ENCODE measurements at regions not wholly inside any gene's neighbourhood (a gene's known extent, or its start where the extent isn't known, plus 50 kb on each side); places are given as distances from the start of the nearest gene placed in this dataset.

- TF ChIP-seq, protein P1, sequence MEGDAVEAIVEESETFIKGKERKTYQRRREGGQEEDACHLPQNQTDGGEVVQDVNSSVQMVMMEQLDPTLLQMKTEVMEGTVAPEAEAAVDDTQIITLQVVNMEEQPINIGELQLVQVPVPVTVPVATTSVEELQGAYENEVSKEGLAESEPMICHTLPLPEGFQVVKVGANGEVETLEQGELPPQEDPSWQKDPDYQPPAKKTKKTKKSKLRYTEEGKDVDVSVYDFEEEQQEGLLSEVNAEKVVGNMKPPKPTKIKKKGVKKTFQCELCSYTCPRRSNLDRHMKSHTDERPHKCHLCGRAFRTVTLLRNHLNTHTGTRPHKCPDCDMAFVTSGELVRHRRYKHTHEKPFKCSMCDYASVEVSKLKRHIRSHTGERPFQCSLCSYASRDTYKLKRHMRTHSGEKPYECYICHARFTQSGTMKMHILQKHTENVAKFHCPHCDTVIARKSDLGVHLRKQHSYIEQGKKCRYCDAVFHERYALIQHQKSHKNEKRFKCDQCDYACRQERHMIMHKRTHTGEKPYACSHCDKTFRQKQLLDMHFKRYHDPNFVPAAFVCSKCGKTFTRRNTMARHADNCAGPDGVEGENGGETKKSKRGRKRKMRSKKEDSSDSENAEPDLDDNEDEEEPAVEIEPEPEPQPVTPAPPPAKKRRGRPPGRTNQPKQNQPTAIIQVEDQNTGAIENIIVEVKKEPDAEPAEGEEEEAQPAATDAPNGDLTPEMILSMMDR (IDR thresholded peaks at IDR 0.05) = no peak
- TF ChIP-seq POLR2A (IDR thresholded peaks at IDR 0.05) = no peak
- DNase-seq = no peak
- intact Hi-C loops (cut with DNase I) = no loop called here
- WGBS, 2 donors = 57 to 63% methylated on average over 4 of the region's 4 CpGs
- Histone ChIP-seq H3K27ac (no peak overlapping the region), H3K4me1 (no peaks in the 10 kb centered on the region), H3K4me3 (no peak overlapping the region), H3K27me3 (no peaks in the 10 kb centered on the region), H3K36me3 (no peaks in the 10 kb centered on the region), H3K9me3 (peaks cover 0 to 7% (median 0%) of the 10 kb centered on the region in 3 donors)
Observed at GRCh38 chr5:99379187-99379586, 450.4 kb upstream of the CHD1 start.

GRCh38 chr5:99378443-99378842, 449.6 kb upstream of the CHD1 start:
- Histone ChIP-seq H3K27me3 (no peaks in the 10 kb centered on the region), H3K4me1 (no peaks in the 10 kb centered on the region), H3K36me3 (no peaks in the 10 kb centered on the region), H3K27ac (no peak overlapping the region), H3K4me3 (no peak overlapping the region), H3K9me3 (peaks cover 0 to 7% (median 0%) of the 10 kb centered on the region in 3 donors)
- TF ChIP-seq POLR2A (IDR thresholded peaks at IDR 0.05) = no peak
- DNase-seq = no peak
- WGBS, 2 donors = 33 to 42% methylated on average over 2 of the region's 2 CpGs
- intact Hi-C loops (cut with DNase I) = no loop called here

DNA sequence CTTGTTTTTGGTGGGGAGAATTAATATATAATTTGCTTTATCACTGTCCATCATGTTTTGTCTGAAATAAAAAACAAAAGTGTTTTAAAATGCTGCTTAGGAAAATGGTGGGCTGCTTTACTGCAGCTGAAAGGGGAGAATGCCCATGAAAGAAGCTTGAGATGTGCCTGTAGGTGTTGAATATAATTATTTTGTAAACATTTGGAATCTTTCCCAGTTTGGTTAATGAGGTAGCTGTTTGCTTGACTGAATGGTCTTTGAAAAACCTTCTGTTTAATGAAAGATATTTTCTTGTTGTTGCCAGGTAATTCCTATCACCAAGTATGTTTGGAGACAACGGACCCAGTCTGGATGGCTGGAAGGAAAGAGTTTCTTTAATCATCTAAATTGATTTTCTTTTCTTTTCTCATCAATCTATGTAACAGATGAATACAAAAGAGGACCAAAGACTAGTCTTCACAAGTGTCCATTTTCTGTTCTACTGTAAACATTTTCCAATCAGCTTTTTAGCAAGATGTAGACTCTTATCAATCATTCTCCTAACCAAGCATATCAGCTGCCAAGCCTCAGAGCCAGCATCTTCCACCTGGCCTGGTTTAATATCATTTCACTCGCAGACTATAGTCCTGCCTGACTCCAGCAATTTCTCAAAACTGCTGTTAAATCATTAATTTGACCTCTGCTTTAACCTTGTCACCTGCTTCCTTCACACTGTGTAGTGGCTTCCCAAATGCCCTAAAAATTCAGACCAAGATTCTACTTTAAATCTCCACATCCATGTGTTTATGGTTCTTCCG, 441.2 kb upstream of the CHD1 start:
- intact Hi-C loops (cut with DNase I) = no loop called here
- Histone ChIP-seq H3K36me3 (no peaks in the 10 kb centered on the region), H3K27ac (no peak overlapping the region), H3K4me3 (no peak overlapping the region), H3K27me3 (no peaks in the 10 kb centered on the region), H3K4me1 (no peaks in the 10 kb centered on the region), H3K9me3 (no peaks in the 10 kb centered on the region)
- DNase-seq = no peak
- whole genome bisulfite sequencing, 2 donors = 47 to 56% methylated on average over 3 of the region's 3 CpGs
- no peak for TF ChIP-seq POLR2A (IDR thresholded peaks at IDR 0.05)

DNA sequence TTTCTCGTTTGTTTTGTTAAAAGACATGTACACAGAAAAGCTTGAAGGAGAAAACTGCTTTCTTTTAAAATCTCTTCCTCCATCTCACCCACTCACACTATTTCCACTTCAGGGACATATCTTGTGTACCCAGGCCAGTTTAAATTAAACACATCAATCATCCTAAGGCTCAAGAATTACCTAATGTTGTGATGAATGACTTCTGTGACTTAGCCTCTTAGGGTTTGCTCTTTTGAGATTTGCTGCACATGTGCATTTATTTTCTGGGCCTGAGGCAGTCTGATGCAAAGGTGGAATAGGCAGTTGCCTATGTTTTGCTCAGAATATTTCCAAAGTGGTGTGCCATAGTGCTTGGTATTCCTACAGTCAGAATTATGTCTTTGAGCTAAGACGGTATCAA, 439.9 kb upstream of the CHD1 start:
- 38 to 50% methylated on average over 2 of the region's 2 CpGs for WGBS, 2 donors
- intact Hi-C loops (cut with DNase I) = no loop called here
- Histone ChIP-seq H3K27ac (no peak overlapping the region), H3K4me1 (no peaks in the 10 kb centered on the region), H3K36me3 (no peaks in the 10 kb centered on the region), H3K9me3 (no peaks in the 10 kb centered on the region), H3K4me3 (no peak overlapping the region), H3K27me3 (no peaks in the 10 kb centered on the region)
- DNase-seq = no peak
- TF ChIP-seq POLR2A (IDR thresholded peaks at IDR 0.05) = no peak
- TF ChIP-seq, protein P1 (IDR thresholded peaks at IDR 0.05) = no peak

DNA sequence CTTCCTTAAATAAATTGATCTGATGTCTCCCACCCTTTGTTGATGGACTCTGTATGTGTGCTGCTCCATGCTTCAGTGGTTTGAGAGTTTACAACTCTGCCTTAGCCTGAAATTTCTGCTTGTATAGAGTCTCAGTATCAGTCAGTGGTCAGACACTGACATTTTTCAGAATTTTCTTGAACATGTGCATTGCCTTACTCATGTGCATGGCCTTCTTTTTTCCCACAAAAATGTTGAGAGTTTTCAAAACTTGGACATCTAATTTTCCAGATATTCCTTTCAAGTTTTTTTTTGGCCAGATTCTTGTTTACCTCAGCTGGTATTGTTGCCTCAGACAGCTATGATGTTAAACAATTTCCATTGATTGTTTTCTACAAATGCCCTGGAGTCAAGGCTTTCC, 427.1 kb upstream of the CHD1 start:
- Histone ChIP-seq H3K4me1 (no peaks in the 10 kb centered on the region), H3K4me3 (no peak overlapping the region), H3K36me3 (no peaks in the 10 kb centered on the region), H3K27me3 (no peaks in the 10 kb centered on the region), H3K27ac (no peak overlapping the region), H3K9me3 (no peaks in the 10 kb centered on the region)
- intact Hi-C loops (cut with DNase I) = no loop called here
- DNase-seq = no peak
- no peak for TF ChIP-seq POLR2A (IDR thresholded peaks at IDR 0.05)
- TF ChIP-seq, protein P1 (IDR thresholded peaks at IDR 0.05) = no peak

DNA sequence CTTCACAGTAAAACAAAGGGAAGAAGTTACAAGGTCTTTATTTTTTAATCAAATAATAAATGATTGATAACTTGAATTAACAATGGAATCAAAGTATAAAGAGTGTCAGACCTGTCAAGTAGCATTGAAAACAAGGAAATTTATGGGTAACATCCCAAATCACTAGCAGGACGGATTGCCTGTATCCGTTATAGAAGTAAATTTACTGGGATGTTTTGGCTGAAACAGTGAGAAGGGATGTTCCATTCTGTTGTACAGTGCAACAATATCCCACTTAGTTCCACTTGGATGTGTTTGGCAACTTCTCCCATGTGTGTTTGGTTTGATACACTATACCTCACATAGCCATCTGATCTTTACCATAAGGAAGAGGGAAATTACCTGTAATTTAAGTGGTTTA, 421.0 kb upstream of the CHD1 start:
- WGBS, 2 donors = 47 to 58% methylated on average over 2 of the region's 2 CpGs
- no peak overlapping the region for H3K27ac ChIP-seq
- DNase-seq = no peak
- H3K27me3 ChIP-seq = no peaks in the 10 kb centered on the region
- H3K36me3 ChIP-seq = no peaks in the 10 kb centered on the region
- TF ChIP-seq, protein P1 (IDR thresholded peaks at IDR 0.05) = no peak
- TF ChIP-seq POLR2A (IDR thresholded peaks at IDR 0.05) = no peak
- H3K9me3 ChIP-seq = peaks cover 0 to 8% (median 5%) of the 10 kb centered on the region in 3 donors
- no peak overlapping the region for H3K4me3 ChIP-seq
- H3K4me1 ChIP-seq = no peaks in the 10 kb centered on the region
- intact Hi-C loops (cut with DNase I) = no loop called here

Measured in esophagus squamous epithelium (tissue), 5 donors.